H1 (cell line): ENCODE measurements at regions not wholly inside any gene's neighbourhood (a gene's known extent, or its start where the extent isn't known, plus 50 kb on each side); places are given as distances from the start of the nearest gene placed in this dataset.

Experiments
- CTCF ChIA-PET: fragments of 300-600 bp; sonication (Branson Sonifier 250); formaldehyde crosslinking; loops from one replicate; lab custom pipeline; 2021; ENCODE audit not compliant: partially characterized antibody; lab: Charles Lee
- POLR2A ChIA-PET: fragments of 300-600 bp; sonication (Branson Sonifier 250); formaldehyde crosslinking; loops from one replicate; lab custom pipeline; 2021; ENCODE audit warnings: inconsistent platforms; ENCODE audit not compliant: partially characterized antibody; lab: Charles Lee
- DNase-seq, 2 experiments: peaks; one replicate each; pipeline versions ENCODE4 v3.0.0 to v3.0.0-alpha.2; 2010 to 2022; ENCODE audit warnings: low spot score in 2 of 2, low read depth in 1 of 2, mixed read lengths in 1 of 2
- FAIRE-seq: peaks from 2 replicates; lab custom pipeline; 2011; peaks lifted over from hg19 to GRCh38; lab: Jason Lieb, UNC
- H2AFZ ChIP-seq: 2 replicates; pipeline ENCODE4 v1.8.1; 2012; ENCODE audit warnings: low read length, inconsistent platforms
- H2AK5ac ChIP-seq: 2 replicates; pipeline ENCODE4 v1.6.1; 2013; ENCODE audit warnings: low read depth, low read length
- H2BK120ac ChIP-seq: replicated peaks from 2 replicates; pipeline ENCODE3; 2013; ENCODE audit warnings: low read depth, low read length, inconsistent platforms
- H2BK12ac ChIP-seq: 2 replicates; pipeline ENCODE4 v1.6.1; 2013; ENCODE audit warnings: low read depth, low read length
- H2BK15ac ChIP-seq: 2 replicates; pipeline ENCODE4 v1.6.1; 2013; ENCODE audit warnings: low read length
- H2BK20ac ChIP-seq: 2 replicates; pipeline ENCODE4 v1.6.1; 2013; ENCODE audit warnings: low read length
- H2BK5ac ChIP-seq: 2 replicates; pipeline ENCODE4 v1.6.1; 2013; ENCODE audit warnings: low read depth, low read length
- H3K14ac ChIP-seq: 2 replicates; pipeline ENCODE4 v1.6.1; 2013; ENCODE audit warnings: inconsistent platforms; ENCODE audit not compliant: insufficient read length
- H3K18ac ChIP-seq: 2 replicates; pipeline ENCODE4 v1.6.1; 2013; ENCODE audit warnings: low read length; ENCODE audit errors: extremely low read depth
- H3K23ac ChIP-seq: 2 replicates; pipeline ENCODE4 v1.6.1; 2013; ENCODE audit warnings: inconsistent platforms; ENCODE audit not compliant: insufficient read length
- H3K23me2 ChIP-seq: 2 replicates; pipeline ENCODE4 v1.6.1; 2013; ENCODE audit warnings: low read depth, low read length
- H3K27ac ChIP-seq: 2 replicates; pipeline ENCODE4 v1.6.1; 2011; ENCODE audit warnings: low read depth, low read length, inconsistent platforms
- H3K27me3 ChIP-seq, 4 experiments: replicated peaks in 1 of 4; 1 replicate in 1 of 4; 2 replicates in 3 of 4; pipeline versions ENCODE4 v1.6.1 to v1.8.1; 2011 to 2013; ENCODE audit warnings: low read length in 3 of 4, mild to moderate bottlenecking in 3 of 4, inconsistent platforms in 2 of 4, mixed read lengths in 2 of 4, moderate library complexity in 1 of 4; ENCODE audit not compliant: control insufficient read depth in 3 of 4, insufficient read depth in 3 of 4; ENCODE audit errors: extremely low read depth in 1 of 4
- H3K36me3 ChIP-seq, 4 experiments: 2 replicates each; pipeline versions ENCODE4 v1.6.1 to v1.8.1; 2011 to 2013; ENCODE audit warnings: mild to moderate bottlenecking in 4 of 4, low read length in 3 of 4, moderate library complexity in 2 of 4, control low read depth in 1 of 4, inconsistent platforms in 1 of 4; ENCODE audit not compliant: insufficient read depth in 4 of 4, control insufficient read depth in 2 of 4
- H3K4ac ChIP-seq: replicated peaks from 2 replicates; pipeline ENCODE3; 2013; ENCODE audit warnings: low read length, low read depth, mixed read lengths, inconsistent platforms; ENCODE audit not compliant: insufficient read length
- H3K4me1 ChIP-seq, 4 experiments: replicated peaks in 1 of 4; 1 replicate in 1 of 4; 2 replicates in 3 of 4; pipeline versions ENCODE4 v1.6.1 to v1.8.1; 2011 to 2013; ENCODE audit warnings: low read length in 3 of 4, inconsistent platforms in 2 of 4, mixed read lengths in 1 of 4; ENCODE audit not compliant: insufficient read depth in 4 of 4, control insufficient read depth in 3 of 4
- H3K4me2 ChIP-seq, 2 experiments: 2 replicates each; pipeline versions ENCODE4 v1.6.1 to v1.8.1; 2011 to 2013; ENCODE audit warnings: low read depth in 2 of 2, low read length in 2 of 2, control low read depth in 1 of 2, inconsistent platforms in 1 of 2, mild to moderate bottlenecking in 1 of 2; ENCODE audit not compliant: insufficient read depth in 1 of 2
- H3K4me3 ChIP-seq, 4 experiments: fragments of 200-600, 300-600 bp in 1 of 4; sonication (generic), shearing (Covaris generic), sonication (Bioruptor Twin) in 1 of 4; 2 replicates each; pipeline versions ENCODE4 v1.5.1 to v1.8.1; 2011 to 2016; ENCODE audit warnings: low read length in 4 of 4, low read depth in 3 of 4, control low read depth in 2 of 4, inconsistent platforms in 2 of 4, mild to moderate bottlenecking in 2 of 4, mixed read lengths in 1 of 4, moderate library complexity in 1 of 4; ENCODE audit not compliant: insufficient read depth in 2 of 4; ENCODE audit errors: extremely low read depth in 1 of 4
- H3K56ac ChIP-seq: replicated peaks from 2 replicates; pipeline ENCODE3; 2013; ENCODE audit warnings: low read depth, mild to moderate bottlenecking, mixed read lengths, low read length, inconsistent platforms; ENCODE audit not compliant: insufficient read length
- H3K79me1 ChIP-seq: 2 replicates; pipeline ENCODE4 v1.6.1; 2013; ENCODE audit warnings: low read depth, low read length, control low read depth
- H3K79me2 ChIP-seq, 2 experiments: 2 replicates each; pipeline versions ENCODE4 v1.6.1 to v1.8.1; 2012 to 2013; ENCODE audit warnings: low read length in 2 of 2, mild to moderate bottlenecking in 2 of 2, inconsistent platforms in 1 of 2; ENCODE audit not compliant: insufficient read depth in 2 of 2, control insufficient read depth in 1 of 2
- H3K9ac ChIP-seq, 4 experiments: replicated peaks in 1 of 4; 1 replicate in 1 of 4; 2 replicates in 3 of 4; pipeline versions ENCODE4 v1.6.1 to v1.8.1; 2011 to 2013; ENCODE audit warnings: low read depth in 3 of 4, low read length in 3 of 4, control low read depth in 2 of 4, mild to moderate bottlenecking in 2 of 4, moderate library complexity in 2 of 4, inconsistent platforms in 1 of 4; ENCODE audit errors: extremely low read depth in 1 of 4
- H3K9me3 ChIP-seq, 2 experiments: 2 replicates each; pipeline versions ENCODE4 v1.6.1 to v1.8.1; 2012 to 2013; ENCODE audit warnings: mild to moderate bottlenecking in 2 of 2, moderate library complexity in 2 of 2, control low read depth in 1 of 2, inconsistent platforms in 1 of 2, low read depth in 1 of 2, low read length in 1 of 2, mixed read lengths in 1 of 2; ENCODE audit not compliant: insufficient read depth in 2 of 2
- H4K20me1 ChIP-seq, 2 experiments: replicated peaks in 1 of 2; 2 replicates each; pipeline versions ENCODE3 to v1.8.1; 2011 to 2013; ENCODE audit warnings: inconsistent platforms in 2 of 2, low read length in 2 of 2, mild to moderate bottlenecking in 1 of 2; ENCODE audit not compliant: insufficient read depth in 2 of 2, control insufficient read depth in 1 of 2
- H4K5ac ChIP-seq: 2 replicates; pipeline ENCODE4 v1.6.1; 2013; ENCODE audit warnings: low read length, low read depth, mixed read lengths, inconsistent platforms; ENCODE audit not compliant: insufficient read length
- H4K8ac ChIP-seq: 2 replicates; pipeline ENCODE4 v1.8.0; 2013; ENCODE audit warnings: mild to moderate bottlenecking, moderate library complexity, low read length, inconsistent platforms; ENCODE audit not compliant: insufficient read depth; ENCODE audit errors: extremely low read depth
- H4K91ac ChIP-seq: replicated peaks from 2 replicates; pipeline ENCODE3; 2013; ENCODE audit warnings: low read length, mixed read lengths, inconsistent platforms; ENCODE audit not compliant: insufficient read length
- BRCA1 ChIP-seq: IDR thresholded peaks from 2 replicates; pipeline ENCODE4 v1.6.1; 2012; ENCODE audit warnings: low read depth, low read length, improper control_type of control experiment
- CBX8 ChIP-seq: fragments of 300-800, 300-1000 bp; sonication (generic); IDR thresholded peaks from 2 replicates; pipeline ENCODE4 v1.7.1; 2016; ENCODE audit warnings: low read depth, low read length, borderline replicate concordance
- FOSL1 ChIP-seq: IDR thresholded peaks from 2 replicates; pipeline ENCODE4 v1.6.1; 2011; ENCODE audit warnings: mild to moderate bottlenecking, low read depth, low read length, moderate library complexity; ENCODE audit not compliant: insufficient read depth
- GABPA ChIP-seq: IDR thresholded peaks from 2 replicates; pipeline ENCODE4 v1.6.1; 2011; ENCODE audit warnings: mild to moderate bottlenecking, low read length, moderate library complexity, borderline replicate concordance; ENCODE audit not compliant: insufficient read depth
- PHF8 ChIP-seq: fragments of 200-600 bp; sonication (generic); conservative IDR thresholded peaks from 2 replicates; pipeline ENCODE4 v1.7.1; 2012; ENCODE audit warnings: low read depth, mild to moderate bottlenecking, inconsistent platforms, low read length, moderate library complexity
- SP1 ChIP-seq: IDR thresholded peaks from 2 replicates; pipeline ENCODE4 v1.6.1; 2011; ENCODE audit warnings: low read depth, low read length
- WGBS, 2 experiments: shearing (Covaris generic) in 1 of 2; methylation state at CpG; one replicate each; pipeline versions ENCODE4 v1.1.6 to v1.1.7; 2013 to 2015; ENCODE audit warnings: low lambda C conversion rate in 2 of 2, mixed read lengths in 2 of 2, inconsistent platforms in 1 of 2, low coverage in 1 of 2, missing lambda C conversion rate in 1 of 2; ENCODE audit not compliant: insufficient replicate concordance in 2 of 2, insufficient coverage in 1 of 2, insufficient read length in 1 of 2; ENCODE audit errors: extremely low coverage in 1 of 2, missing lambda C conversion rate in 1 of 2; 5-methylcytosine and 5-hydroxymethylcytosine counted together

GRCh38 chr5:135140446-135141204, 106.6 kb upstream of the PITX1 start:
- 87% methylated on average over 9 of the region's 9 CpGs; no CpG with 5 or more reads in 1 of the 2 experiments for WGBS, 2 experiments
- Histone ChIP-seq H3K4ac (no peak overlapping the region), H3K9me3 (no peaks in the 10 kb centered on the region), H2BK5ac (no peak overlapping the region), H3K79me1 (no peaks in the 10 kb centered on the region), H3K4me3 (no peak overlapping the region), H3K23me2 (0 out of 2 replicates have a peak, but pooled peaks cover under 1% of the 10 kb centered on the region), H2AFZ (no peak overlapping the region), H3K14ac (no peak overlapping the region), H3K27ac (no peak overlapping the region), H4K5ac (no peak overlapping the region), H4K20me1 (no peaks in the 10 kb centered on the region), H2BK15ac (no peak overlapping the region), H3K36me3 (no peaks in the 10 kb centered on the region), H2AK5ac (no peak overlapping the region), H3K79me2 (no peaks in the 10 kb centered on the region), H3K56ac (no peak overlapping the region), H3K4me2 (no peak overlapping the region), H3K23ac (no peak overlapping the region), H2BK12ac (no peak overlapping the region), H4K8ac (no peak overlapping the region), H3K18ac (no peak overlapping the region), H3K27me3 (no peaks in the 10 kb centered on the region), H4K91ac (no peak overlapping the region), H3K9ac (no peak overlapping the region), H3K4me1 (no peaks in the 10 kb centered on the region), H2BK120ac (no peak overlapping the region), H2BK20ac (no peak overlapping the region)
- TF ChIP-seq PHF8 (no peak), GABPA (no peak), BRCA1 (no peak), SP1 (no peak), CBX8 (no peak), FOSL1 (no peak)
- DNase-seq (no peak), FAIRE-seq (no peak)
- ChIA-PET CTCF (interaction anchor here (0.9 to 1.3 kb wide), 3 partner anchors 22 to 37 kb away, joined by 3 to 4 read pairs (median 3); no protein-coding TSS in a partner anchor), POLR2A (no interaction called here)
